Fibroblast of lung (primary cell): ENCODE measurements at regions not wholly inside any gene's neighbourhood (a gene's known extent, or its start where the extent isn't known, plus 50 kb on each side); places are given as distances from the start of the nearest gene placed in this dataset.

Experiments used
- DNase-seq, 2 donors: peaks; one replicate each; pipeline versions ENCODE4 v3.0.0 to v3.0.0-alpha.2; 2010; ENCODE audit warnings: low read depth in 2 of 2
- H2AFZ ChIP-seq: 2 replicates; pipeline ENCODE4 v1.5.1; 2012; ENCODE audit warnings: low read length, control low read depth, inconsistent platforms
- H3K27ac ChIP-seq: 2 replicates; pipeline ENCODE4 v1.5.1; 2011; ENCODE audit warnings: low read length, control low read depth; ENCODE audit not compliant: insufficient read depth
- H3K27me3 ChIP-seq: 2 replicates; pipeline ENCODE4 v1.5.1; 2011; ENCODE audit warnings: mild to moderate bottlenecking, low read length; ENCODE audit not compliant: control insufficient read depth, insufficient read depth
- H3K36me3 ChIP-seq: 2 replicates; pipeline ENCODE4 v1.5.1; 2011; ENCODE audit warnings: low read length; ENCODE audit not compliant: control insufficient read depth, insufficient read depth
- H3K4me1 ChIP-seq: 2 replicates; pipeline ENCODE4 v1.5.1; 2011; ENCODE audit warnings: low read length; ENCODE audit not compliant: control insufficient read depth, insufficient read depth; ENCODE audit errors: extremely low read depth
- H3K4me2 ChIP-seq: 2 replicates; pipeline ENCODE4 v1.5.1; 2011; ENCODE audit warnings: low read length, control low read depth; ENCODE audit not compliant: insufficient read depth; ENCODE audit errors: extremely low read depth
- H3K4me3 ChIP-seq, 4 experiments: fragments of 200-600 bp in 1 of 4; sonication (generic) in 1 of 4; replicated peaks in 1 of 4; 2 replicates each; pipeline ENCODE4 v1.5.1; 2011 to 2016; ENCODE audit warnings: low read length in 4 of 4, low read depth in 3 of 4, mild to moderate bottlenecking in 3 of 4, control low read depth in 2 of 4, inconsistent platforms in 1 of 4, mixed read lengths in 1 of 4; ENCODE audit not compliant: insufficient read depth in 1 of 4; ENCODE audit errors: control extremely low read depth in 1 of 4
- H3K79me2 ChIP-seq: 2 replicates; pipeline ENCODE4 v1.5.1; 2012; ENCODE audit warnings: mild to moderate bottlenecking, low read length, inconsistent platforms; ENCODE audit not compliant: control insufficient read depth, insufficient read depth
- H3K9ac ChIP-seq: 2 replicates; pipeline ENCODE4 v1.5.1; 2011; ENCODE audit warnings: mild to moderate bottlenecking, low read length, control low read depth; ENCODE audit not compliant: insufficient read depth
- H3K9me3 ChIP-seq: 2 replicates; pipeline ENCODE4 v1.5.1; 2012; ENCODE audit warnings: low read depth, low read length; ENCODE audit not compliant: control insufficient read depth, insufficient read depth
- H4K20me1 ChIP-seq: 2 replicates; pipeline ENCODE4 v1.5.1; 2011; ENCODE audit warnings: low read length; ENCODE audit not compliant: control insufficient read depth, insufficient read depth; ENCODE audit errors: extremely low read depth
- CTCF ChIP-seq, 2 donors: IDR thresholded peaks in 1 of 2; conservative IDR thresholded peaks in 1 of 2; 1 replicate in 1 of 2; 2 replicates in 1 of 2; pipeline ENCODE4 v1.5.1; 2011 to 2012; ENCODE audit warnings: low read length in 2 of 2, control low read depth in 1 of 2, inconsistent platforms in 1 of 2, low read depth in 1 of 2, mild to moderate bottlenecking in 1 of 2
- EZH2 ChIP-seq: IDR thresholded peaks from 2 replicates; pipeline ENCODE4 v1.5.1; 2012; ENCODE audit warnings: low read length, control low read depth, mild to moderate bottlenecking; ENCODE audit errors: missing control alignments

GRCh38 chr11:10938650-10939387 is 81.0 kb upstream of the ZBED5 start:
- H3K36me3 ChIP-seq = no peaks in the 10 kb centered on the region
- H3K9ac ChIP-seq = no peak overlapping the region
- H3K4me2 ChIP-seq = no peak overlapping the region
- H3K4me3 ChIP-seq = no peak overlapping the region
- no peak overlapping the region for H2AFZ ChIP-seq
- H3K27me3 ChIP-seq = no peaks in the 10 kb centered on the region
- DNase-seq = no peak
- no peaks in the 10 kb centered on the region for H3K4me1 ChIP-seq
- TF ChIP-seq EZH2 (no peak), CTCF (conservative IDR thresholded peaks at IDR 0.05 in 1 of 2, IDR thresholded peaks at IDR 0.05 in 1 of 2; ENCODE audit: low read depth in 1 of 2, low read length in 2 of 2) (no peak)
- no peak overlapping the region for H3K27ac ChIP-seq
- no peaks in the 10 kb centered on the region for H4K20me1 ChIP-seq
- H3K79me2 ChIP-seq = no peaks in the 10 kb centered on the region
- no peaks in the 10 kb centered on the region for H3K9me3 ChIP-seq

GRCh38 chr11:10938231-10938630 is 80.4 kb upstream of the ZBED5 start:
- no peak overlapping the region for H3K9ac ChIP-seq
- no peaks in the 10 kb centered on the region for H3K27me3 ChIP-seq
- H3K4me1 ChIP-seq = no peaks in the 10 kb centered on the region
- no peaks in the 10 kb centered on the region for H3K36me3 ChIP-seq
- H3K4me2 ChIP-seq = no peak overlapping the region
- H2AFZ ChIP-seq = no peak overlapping the region
- TF ChIP-seq CTCF (conservative IDR thresholded peaks at IDR 0.05 in 1 of 2, IDR thresholded peaks at IDR 0.05 in 1 of 2; ENCODE audit: low read depth in 1 of 2, low read length in 2 of 2) (no peak), EZH2 (no peak)
- H4K20me1 ChIP-seq = no peaks in the 10 kb centered on the region
- no peaks in the 10 kb centered on the region for H3K79me2 ChIP-seq
- no peak overlapping the region for H3K27ac ChIP-seq
- no peak overlapping the region for H3K4me3 ChIP-seq
- no peaks in the 10 kb centered on the region for H3K9me3 ChIP-seq
- no peak for DNase-seq

- H3K36me3 ChIP-seq = no peaks in the 10 kb centered on the region
- H3K79me2 ChIP-seq = no peaks in the 10 kb centered on the region
- no peaks in the 10 kb centered on the region for H3K27me3 ChIP-seq
- H3K4me3 ChIP-seq = no peak overlapping the region
- no peak for DNase-seq
- H4K20me1 ChIP-seq = no peaks in the 10 kb centered on the region
- no peak overlapping the region for H2AFZ ChIP-seq
- no peak overlapping the region for H3K4me2 ChIP-seq
- H3K4me1 ChIP-seq = no peaks in the 10 kb centered on the region
- H3K9me3 ChIP-seq = no peaks in the 10 kb centered on the region
- no peak overlapping the region for H3K27ac ChIP-seq
- H3K9ac ChIP-seq = no peak overlapping the region
- no peak for TF ChIP-seq EZH2
- no peak for TF ChIP-seq CTCF (conservative IDR thresholded peaks at IDR 0.05 in 1 of 2, IDR thresholded peaks at IDR 0.05 in 1 of 2; ENCODE audit: low read depth in 1 of 2, low read length in 2 of 2)
Measured at GRCh38 chr11:10937385-10937771, 79.5 kb upstream of the ZBED5 start.
